ENCODE measurements at regions not wholly inside any gene's neighbourhood (a gene's known extent, or its start where the extent isn't known, plus 50 kb on each side); places are given as distances from the start of the nearest gene placed in this dataset.

GRCh38 chr19:29325241-29325975 is 112.5 kb upstream of the UQCRFS1 start:
- H3K27ac ChIP-seq (ENCODE audit: low read length): peak overlapping the region; percentile 7
- H3K4me2 ChIP-seq (ENCODE audit: low read length): no peak overlapping the region
- H3K9me2 ChIP-seq (ENCODE audit: insufficient read depth, low read length): no peaks in the 10 kb centered on the region
- H3K79me2 ChIP-seq (replicated peaks; ENCODE audit: insufficient read depth, low read length): no peaks in the 10 kb centered on the region
- H3K27me3 ChIP-seq (ENCODE audit: insufficient read depth, low read depth, low read length): no peaks in the 10 kb centered on the region
- H3K4me3 ChIP-seq (ENCODE audit: low read length): no peak overlapping the region
- H3K36me3 ChIP-seq (ENCODE audit: insufficient read depth, low read length): no peaks in the 10 kb centered on the region
- H2AFZ ChIP-seq (ENCODE audit: low read depth, low read length): no peak overlapping the region
- TF ChIP-seq MXI1 (conservative IDR thresholded peaks at IDR 0.05; ENCODE audit: poor library complexity, severe bottlenecking): no peak
- no peak for TF ChIP-seq POLR2AphosphoS5 (IDR thresholded peaks at IDR 0.05)
- TF ChIP-seq EP300 (conservative IDR thresholded peaks at IDR 0.05; ENCODE audit: poor library complexity, severe bottlenecking): no peak
- no peak for TF ChIP-seq SMC3 (conservative IDR thresholded peaks at IDR 0.05; ENCODE audit: poor library complexity)
- TF ChIP-seq RAD21 (conservative IDR thresholded peaks at IDR 0.05): no peak
- TF ChIP-seq EZH2 (IDR thresholded peaks at IDR 0.05; ENCODE audit: borderline replicate concordance, insufficient read depth, low read length, poor library complexity, severe bottlenecking): no peak
- no peak for TF ChIP-seq CTCF (IDR thresholded peaks at IDR 0.05; ENCODE audit: poor library complexity, severe bottlenecking)
- no peak for TF ChIP-seq TAF1 (IDR thresholded peaks at IDR 0.05; ENCODE audit: low read depth)
- TF ChIP-seq, protein P1, sequence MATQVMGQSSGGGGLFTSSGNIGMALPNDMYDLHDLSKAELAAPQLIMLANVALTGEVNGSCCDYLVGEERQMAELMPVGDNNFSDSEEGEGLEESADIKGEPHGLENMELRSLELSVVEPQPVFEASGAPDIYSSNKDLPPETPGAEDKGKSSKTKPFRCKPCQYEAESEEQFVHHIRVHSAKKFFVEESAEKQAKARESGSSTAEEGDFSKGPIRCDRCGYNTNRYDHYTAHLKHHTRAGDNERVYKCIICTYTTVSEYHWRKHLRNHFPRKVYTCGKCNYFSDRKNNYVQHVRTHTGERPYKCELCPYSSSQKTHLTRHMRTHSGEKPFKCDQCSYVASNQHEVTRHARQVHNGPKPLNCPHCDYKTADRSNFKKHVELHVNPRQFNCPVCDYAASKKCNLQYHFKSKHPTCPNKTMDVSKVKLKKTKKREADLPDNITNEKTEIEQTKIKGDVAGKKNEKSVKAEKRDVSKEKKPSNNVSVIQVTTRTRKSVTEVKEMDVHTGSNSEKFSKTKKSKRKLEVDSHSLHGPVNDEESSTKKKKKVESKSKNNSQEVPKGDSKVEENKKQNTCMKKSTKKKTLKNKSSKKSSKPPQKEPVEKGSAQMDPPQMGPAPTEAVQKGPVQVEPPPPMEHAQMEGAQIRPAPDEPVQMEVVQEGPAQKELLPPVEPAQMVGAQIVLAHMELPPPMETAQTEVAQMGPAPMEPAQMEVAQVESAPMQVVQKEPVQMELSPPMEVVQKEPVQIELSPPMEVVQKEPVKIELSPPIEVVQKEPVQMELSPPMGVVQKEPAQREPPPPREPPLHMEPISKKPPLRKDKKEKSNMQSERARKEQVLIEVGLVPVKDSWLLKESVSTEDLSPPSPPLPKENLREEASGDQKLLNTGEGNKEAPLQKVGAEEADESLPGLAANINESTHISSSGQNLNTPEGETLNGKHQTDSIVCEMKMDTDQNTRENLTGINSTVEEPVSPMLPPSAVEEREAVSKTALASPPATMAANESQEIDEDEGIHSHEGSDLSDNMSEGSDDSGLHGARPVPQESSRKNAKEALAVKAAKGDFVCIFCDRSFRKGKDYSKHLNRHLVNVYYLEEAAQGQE (IDR thresholded peaks at IDR 0.05; ENCODE audit: borderline replicate concordance): no peak
- no peaks in the 10 kb centered on the region for H3F3A ChIP-seq (ENCODE audit: insufficient read depth, low read length, poor library complexity, severe bottlenecking)
- no peaks in the 10 kb centered on the region for H4K20me1 ChIP-seq (ENCODE audit: insufficient read depth)
- H3K9me3 ChIP-seq (ENCODE audit: low read length): no peaks in the 10 kb centered on the region
- H3K9ac ChIP-seq (ENCODE audit: low read length): no peak overlapping the region

GRCh38 chr19:29326351-29326750 is 113.4 kb upstream of the UQCRFS1 start:
- Histone ChIP-seq H3K4me2 (ENCODE audit: low read length) (no peak overlapping the region), H3K27ac (ENCODE audit: low read length) (peak overlapping the region; percentile 7), H3K79me2 (replicated peaks; ENCODE audit: insufficient read depth, low read length) (no peaks in the 10 kb centered on the region), H3K27me3 (ENCODE audit: insufficient read depth, low read depth, low read length) (no peaks in the 10 kb centered on the region), H3K36me3 (ENCODE audit: insufficient read depth, low read length) (no peaks in the 10 kb centered on the region), H4K20me1 (ENCODE audit: insufficient read depth) (no peaks in the 10 kb centered on the region), H3K9me2 (ENCODE audit: insufficient read depth, low read length) (no peaks in the 10 kb centered on the region), H3K9ac (ENCODE audit: low read length) (no peak overlapping the region), H3K9me3 (ENCODE audit: low read length) (no peaks in the 10 kb centered on the region), H2AFZ (ENCODE audit: low read depth, low read length) (no peak overlapping the region), H3F3A (ENCODE audit: insufficient read depth, low read length, poor library complexity, severe bottlenecking) (no peaks in the 10 kb centered on the region), H3K4me3 (ENCODE audit: low read length) (no peak overlapping the region)
- no peak for TF ChIP-seq EP300 (conservative IDR thresholded peaks at IDR 0.05; ENCODE audit: poor library complexity, severe bottlenecking)
- no peak for TF ChIP-seq POLR2AphosphoS5 (IDR thresholded peaks at IDR 0.05)
- TF ChIP-seq TAF1 (IDR thresholded peaks at IDR 0.05; ENCODE audit: low read depth): no peak
- TF ChIP-seq, protein P1 (IDR thresholded peaks at IDR 0.05; ENCODE audit: borderline replicate concordance): no peak

Data from neural cell (in vitro differentiated cells).